ENCODE measurements at regions not wholly inside any gene's neighbourhood (a gene's known extent, or its start where the extent isn't known, plus 50 kb on each side); places are given as distances from the start of the nearest gene placed in this dataset.
"Not testable (repeated sequence)": the region's sequence is repeated elsewhere in the genome, so short reads cannot be mapped to it uniquely, and the experiment has no call there.

GRCh38 chr18:39208190-39208589 is 1642.6 kb upstream of the CELF4 start:
- DNase-seq, result no peak

- DNase-seq, result not testable (repeated sequence)
Observed at GRCh38 chr18:39206398-39207103, 1641.0 kb upstream of the CELF4 start.

GRCh38 chr18:39205565-39206195 is 1640.1 kb upstream of the CELF4 start:
- DNase-seq, result no peak

GRCh38 chr18:39200153-39200552 is 1634.6 kb upstream of the CELF4 start:
- DNase-seq, result no peak

- no peak for DNase-seq
Observed at GRCh38 chr18:39199231-39199855, 1633.7 kb upstream of the CELF4 start.

- DNase-seq, result no peak
Observed at GRCh38 chr18:39198376-39198775, 1632.8 kb upstream of the CELF4 start.

GRCh38 chr18:39191931-39192330 is 1626.3 kb upstream of the CELF4 start:
- DNase-seq, result no peak

GRCh38 chr18:39191058-39191457 is 1625.5 kb upstream of the CELF4 start:
- no peak for DNase-seq

- no peak for DNase-seq
Observed at GRCh38 chr18:39190508-39190907, 1624.9 kb upstream of the CELF4 start.

- no peak for DNase-seq
Observed at GRCh38 chr18:39188278-39188677, 1622.7 kb upstream of the CELF4 start.

GRCh38 chr18:39186008-39186407 is 1620.4 kb upstream of the CELF4 start:
- no peak for DNase-seq

GRCh38 chr18:39184176-39184575 is 1618.6 kb upstream of the CELF4 start:
- DNase-seq, result no peak

- no peak for DNase-seq
Observed at GRCh38 chr18:39178166-39178565, 1612.6 kb upstream of the CELF4 start.

- DNase-seq, result no peak
Observed at GRCh38 chr18:39172695-39173421, 1607.3 kb upstream of the CELF4 start.

GRCh38 chr18:39168723-39169122 is 1603.1 kb upstream of the CELF4 start:
- DNase-seq, result no peak

GRCh38 chr18:39167990-39168389 is 1602.4 kb upstream of the CELF4 start:
- DNase-seq, result no peak

- DNase-seq, result no peak
Observed at GRCh38 chr18:39166776-39167175, 1601.2 kb upstream of the CELF4 start.

GRCh38 chr18:39162013-39162827 is 1596.6 kb upstream of the CELF4 start:
- DNase-seq, result no peak

GRCh38 chr18:39149211-39149806 is 1583.7 kb upstream of the CELF4 start:
- no peak for DNase-seq

GRCh38 chr18:39134255-39134654 is 1568.7 kb upstream of the CELF4 start:
- DNase-seq, result no peak

GRCh38 chr18:39127538-39127937 is 1561.9 kb upstream of the CELF4 start:
- not testable (repeated sequence) for DNase-seq

- no peak for DNase-seq
Observed at GRCh38 chr18:39113790-39114189, 1548.2 kb upstream of the CELF4 start.

Measured in T-helper 9 cell (primary cell).